Progenitor cell of endocrine pancreas (in vitro differentiated cells): ENCODE measurements at regions not wholly inside any gene's neighbourhood (a gene's known extent, or its start where the extent isn't known, plus 50 kb on each side); places are given as distances from the start of the nearest gene placed in this dataset.
"Not testable (repeated sequence)": the region's sequence is repeated elsewhere in the genome, so short reads cannot be mapped to it uniquely, and the experiment has no call there.

Experiments
- DNase-seq: peaks from one replicate; pipeline ENCODE4 v3.0.0; 2021; ENCODE audit warnings: low spot score; ENCODE audit not compliant: unreplicated experiment
- H3K27ac Mint-ChIP-seq: 2 replicates; pipeline ENCODE4 v1.8.0; 2021; ENCODE audit warnings: mild to moderate bottlenecking, moderate library complexity, mixed read lengths
- H3K27me3 Mint-ChIP-seq: 2 replicates; pipeline ENCODE4 v1.8.0; 2021; ENCODE audit warnings: mixed read lengths
- H3K36me3 Mint-ChIP-seq: 2 replicates; pipeline ENCODE4 v1.8.0; 2022; ENCODE audit warnings: mixed read lengths; ENCODE audit not compliant: insufficient read depth
- H3K4me1 Mint-ChIP-seq: 2 replicates; pipeline ENCODE4 v1.8.0; 2021; ENCODE audit warnings: low read depth, mixed read lengths
- H3K4me3 Mint-ChIP-seq: 2 replicates; pipeline ENCODE4 v1.8.0; 2021; ENCODE audit warnings: low read depth, mild to moderate bottlenecking, moderate library complexity, mixed read lengths
- H3K9me3 Mint-ChIP-seq: 2 replicates; pipeline ENCODE4 v1.8.0; 2021; ENCODE audit warnings: low read depth, mixed read lengths
- TF ChIP-seq, protein P1 (sequence below): fragments of 200-600 bp; sonication (generic); IDR thresholded peaks from one replicate; pipeline ENCODE4 v1.5.0; 2021; ENCODE audit warnings: antibody characterized with exemption, mild to moderate bottlenecking; ENCODE audit not compliant: unreplicated experiment

DNA sequence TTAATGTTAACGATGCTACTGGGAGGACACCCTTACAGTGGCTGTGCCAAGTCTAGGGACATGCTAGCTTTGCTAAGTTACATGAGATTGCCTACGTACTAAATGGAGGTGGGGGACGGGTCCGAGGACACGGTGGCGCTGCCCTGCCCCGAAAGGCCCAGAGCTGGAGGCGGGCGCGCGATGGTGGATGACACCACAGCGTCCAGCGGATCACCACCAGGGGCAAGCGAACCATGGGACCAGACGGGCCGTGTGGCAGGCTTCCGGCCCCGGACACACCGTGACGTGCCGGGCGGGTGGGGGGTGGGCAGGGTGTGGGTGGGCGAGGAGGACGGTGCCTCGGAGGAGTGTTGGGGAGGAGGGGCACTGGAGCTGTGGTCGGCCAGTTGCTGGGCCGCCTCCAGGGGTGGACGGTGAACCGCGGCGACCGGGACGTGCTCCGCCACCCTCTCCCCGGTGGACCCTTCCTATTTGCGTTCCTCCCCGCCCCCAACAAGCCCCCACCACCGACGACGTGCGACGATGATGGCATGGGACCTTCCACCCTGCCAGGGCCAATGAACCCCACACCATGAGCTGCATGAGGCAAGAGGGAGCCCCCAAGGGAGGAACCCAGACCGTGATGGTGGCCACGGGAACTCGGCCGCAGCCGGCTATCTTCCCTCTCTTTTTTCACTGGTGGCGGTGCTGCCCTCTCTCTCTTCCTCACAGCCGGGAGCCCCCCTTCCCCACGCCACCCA is 773.3 kb upstream of the DEFB115 start:
- H3K9me3 Mint-ChIP-seq: peaks cover 36% of the 10 kb centered on the region
- H3K4me1 Mint-ChIP-seq: no peaks in the 10 kb centered on the region
- no peak for DNase-seq

DNA sequence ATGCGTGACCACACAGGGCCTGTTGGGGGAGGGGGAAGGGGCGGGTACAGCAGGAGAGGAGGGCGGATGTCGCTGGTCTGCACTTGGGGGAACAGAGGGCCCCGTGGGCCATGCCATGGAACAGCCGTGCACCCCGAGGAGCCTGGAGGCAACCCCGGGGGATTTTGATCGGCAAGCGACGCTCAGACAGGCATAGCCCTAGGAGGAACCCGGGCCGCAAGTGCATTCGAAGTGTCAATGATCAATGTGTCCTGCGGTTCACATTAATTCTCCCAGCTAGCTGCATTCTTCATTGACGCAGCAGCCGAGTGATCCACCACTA is 772.8 kb upstream of the DEFB115 start:
- no peaks in the 10 kb centered on the region for H3K4me1 Mint-ChIP-seq
- no peak overlapping the region for H3K4me3 Mint-ChIP-seq
- no peak for DNase-seq
- TF ChIP-seq, protein P1, sequence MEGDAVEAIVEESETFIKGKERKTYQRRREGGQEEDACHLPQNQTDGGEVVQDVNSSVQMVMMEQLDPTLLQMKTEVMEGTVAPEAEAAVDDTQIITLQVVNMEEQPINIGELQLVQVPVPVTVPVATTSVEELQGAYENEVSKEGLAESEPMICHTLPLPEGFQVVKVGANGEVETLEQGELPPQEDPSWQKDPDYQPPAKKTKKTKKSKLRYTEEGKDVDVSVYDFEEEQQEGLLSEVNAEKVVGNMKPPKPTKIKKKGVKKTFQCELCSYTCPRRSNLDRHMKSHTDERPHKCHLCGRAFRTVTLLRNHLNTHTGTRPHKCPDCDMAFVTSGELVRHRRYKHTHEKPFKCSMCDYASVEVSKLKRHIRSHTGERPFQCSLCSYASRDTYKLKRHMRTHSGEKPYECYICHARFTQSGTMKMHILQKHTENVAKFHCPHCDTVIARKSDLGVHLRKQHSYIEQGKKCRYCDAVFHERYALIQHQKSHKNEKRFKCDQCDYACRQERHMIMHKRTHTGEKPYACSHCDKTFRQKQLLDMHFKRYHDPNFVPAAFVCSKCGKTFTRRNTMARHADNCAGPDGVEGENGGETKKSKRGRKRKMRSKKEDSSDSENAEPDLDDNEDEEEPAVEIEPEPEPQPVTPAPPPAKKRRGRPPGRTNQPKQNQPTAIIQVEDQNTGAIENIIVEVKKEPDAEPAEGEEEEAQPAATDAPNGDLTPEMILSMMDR: no peak
- H3K27ac Mint-ChIP-seq: no peak overlapping the region
- H3K36me3 Mint-ChIP-seq: peaks cover 9% of the 10 kb centered on the region
- peaks cover 33% of the 10 kb centered on the region for H3K9me3 Mint-ChIP-seq
- no peaks in the 10 kb centered on the region for H3K27me3 Mint-ChIP-seq

More for the DNA sequence above, 773.3 kb upstream of the DEFB115 start:
- TF ChIP-seq, protein P1: no peak
- Mint-ChIP-seq H3K36me3 (peaks cover 9% of the 10 kb centered on the region), H3K27me3 (no peaks in the 10 kb centered on the region), H3K27ac (no peak overlapping the region), H3K4me3 (no peak overlapping the region)

DNA sequence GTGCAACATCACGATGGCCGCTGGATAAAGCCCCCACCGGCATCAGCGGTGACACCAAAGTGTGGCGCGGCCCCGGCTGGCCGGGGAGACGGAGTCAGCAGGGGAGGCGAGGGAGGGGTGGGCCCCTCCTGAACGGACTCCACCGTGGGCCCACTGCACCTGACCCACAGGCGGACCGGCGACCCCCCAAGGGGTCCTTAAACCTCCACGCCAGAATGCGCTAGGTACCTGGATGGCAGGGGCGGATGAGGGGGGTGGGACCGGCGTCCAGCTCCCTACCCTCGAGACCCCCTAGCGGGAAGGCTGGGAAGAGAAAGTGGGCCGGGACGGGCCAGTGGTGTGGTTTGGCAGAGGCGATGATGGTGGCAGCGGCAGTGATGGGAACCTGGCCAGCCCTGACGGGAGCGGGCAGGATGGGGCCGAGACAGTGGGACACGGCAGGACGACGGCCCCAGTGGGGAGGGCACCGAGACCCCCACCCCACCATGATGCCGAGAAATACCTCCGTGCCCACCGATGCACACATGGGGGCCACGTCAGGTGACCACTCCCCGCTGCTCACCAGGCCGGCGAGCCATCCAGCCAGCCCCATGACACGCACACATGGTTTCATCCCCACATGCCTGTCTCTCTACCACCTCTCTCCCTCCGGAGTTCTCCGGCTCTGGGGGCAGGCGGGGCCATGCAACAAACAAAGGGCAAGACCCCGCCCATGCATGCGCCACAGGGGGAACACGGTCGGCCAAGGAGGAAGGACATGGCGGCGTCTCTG is 771.9 kb upstream of the DEFB115 start:
- Mint-ChIP-seq H3K9me3 (peaks cover 32% of the 10 kb centered on the region), H3K36me3 (peaks cover 9% of the 10 kb centered on the region), H3K4me1 (no peaks in the 10 kb centered on the region), H3K27me3 (no peaks in the 10 kb centered on the region), H3K27ac (no peak overlapping the region), H3K4me3 (no peak overlapping the region)
- no peak for DNase-seq
- TF ChIP-seq, protein P1: no peak

GRCh38 chr20:30486103-30486478 is 771.4 kb upstream of the DEFB115 start:
- TF ChIP-seq, protein P1: no peak
- DNase-seq: no peak

DNA sequence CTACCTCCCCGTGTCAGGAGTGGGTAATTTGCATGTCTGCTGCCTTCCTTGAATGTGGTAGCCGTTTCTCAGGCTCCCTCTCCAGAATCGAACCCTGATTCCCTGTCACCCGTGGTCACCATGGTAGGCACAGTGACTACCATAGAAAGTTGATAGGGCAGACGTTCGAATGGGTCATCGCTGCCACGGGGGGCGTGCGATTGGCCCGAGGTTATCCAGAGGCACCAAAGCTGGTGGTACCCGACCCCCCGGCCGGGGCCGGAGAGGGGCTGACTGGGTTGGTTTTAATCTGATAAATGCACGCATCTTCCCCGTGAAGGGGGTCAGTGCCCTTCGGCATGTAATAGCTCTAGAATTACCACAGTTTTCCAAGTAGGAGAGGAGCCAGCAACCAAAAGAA is 770.0 kb upstream of the DEFB115 start:
- not testable (repeated sequence) for H3K27ac Mint-ChIP-seq, DNase-seq, H3K4me3 Mint-ChIP-seq, H3K4me1 Mint-ChIP-seq, H3K27me3 Mint-ChIP-seq
- H3K36me3 Mint-ChIP-seq: peaks cover 11% of the 10 kb centered on the region
- peaks cover 30% of the 10 kb centered on the region for H3K9me3 Mint-ChIP-seq

More at GRCh38 chr20:30486103-30486478, 771.4 kb upstream of the DEFB115 start:
- Mint-ChIP-seq H3K9me3 (peaks cover 33% of the 10 kb centered on the region), H3K36me3 (peaks cover 11% of the 10 kb centered on the region), H3K27ac (no peak overlapping the region), H3K4me3 (no peak overlapping the region), H3K4me1 (no peaks in the 10 kb centered on the region), H3K27me3 (no peaks in the 10 kb centered on the region)
